Chondrocyte (in vitro differentiated cells): ENCODE measurements at regions not wholly inside any gene's neighbourhood (a gene's known extent, or its start where the extent isn't known, plus 50 kb on each side); places are given as distances from the start of the nearest gene placed in this dataset.

Experiments used
- DNase-seq: peaks from one replicate; pipeline ENCODE4 v3.0.0; 2021; ENCODE audit warnings: mixed read lengths, low spot score
- H3K27ac Mint-ChIP-seq: one replicate; pipeline ENCODE4 v1.8.0; 2021; ENCODE audit warnings: mild to moderate bottlenecking, moderate library complexity, mixed read lengths; ENCODE audit not compliant: unreplicated experiment
- H3K27me3 Mint-ChIP-seq: 2 replicates; pipeline ENCODE4 v1.8.0; 2021; ENCODE audit warnings: low read depth, mixed read lengths
- H3K36me3 Mint-ChIP-seq: 2 replicates; pipeline ENCODE4 v1.8.0; 2021; ENCODE audit warnings: low read depth, mixed read lengths
- H3K4me1 Mint-ChIP-seq: 2 replicates; pipeline ENCODE4 v1.8.0; 2021; ENCODE audit warnings: low read depth, mild to moderate bottlenecking, mixed read lengths
- H3K4me3 Mint-ChIP-seq: one replicate; pipeline ENCODE4 v1.8.0; 2021; ENCODE audit warnings: mild to moderate bottlenecking, moderate library complexity, mixed read lengths; ENCODE audit not compliant: unreplicated experiment
- H3K9me3 Mint-ChIP-seq: 2 replicates; pipeline ENCODE4 v1.8.0; 2021; ENCODE audit warnings: low read depth, mixed read lengths
- CTCF ChIP-seq: fragments of 200-600 bp; sonication (generic); IDR thresholded peaks from 2 replicates; pipeline ENCODE4 v1.5.0; 2021; ENCODE audit warnings: antibody characterized with exemption, mild to moderate bottlenecking, moderate library complexity

DNA sequence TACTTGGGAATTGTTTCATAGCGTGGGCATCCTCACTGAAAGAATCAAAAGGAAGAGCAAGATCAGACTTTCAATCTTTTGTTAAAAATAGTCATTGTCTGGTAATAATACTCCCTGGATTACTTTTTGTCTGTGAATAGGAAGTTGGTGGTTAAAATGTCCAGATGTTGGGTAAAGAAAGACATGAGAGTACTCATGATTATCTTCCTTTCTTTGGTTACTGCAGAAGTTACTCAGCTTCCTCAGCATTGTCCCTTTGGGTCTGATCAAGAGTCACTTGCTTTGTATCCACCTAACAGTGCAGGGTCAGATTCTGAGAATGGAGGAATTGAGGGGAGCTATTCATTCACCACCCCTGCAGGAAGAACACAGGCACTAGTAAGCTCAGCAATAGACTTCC, 54.6 kb downstream of the RIN2 start:
- Mint-ChIP-seq H3K27me3 (no peaks in the 10 kb centered on the region), H3K9me3 (no peaks in the 10 kb centered on the region), H3K36me3 (peaks cover 6% of the 10 kb centered on the region), H3K4me3 (no peak overlapping the region), H3K4me1 (peaks cover 64% of the 10 kb centered on the region), H3K27ac (peak overlapping the region; percentile 15)
- no peak for DNase-seq
- no peak for TF ChIP-seq CTCF

DNA sequence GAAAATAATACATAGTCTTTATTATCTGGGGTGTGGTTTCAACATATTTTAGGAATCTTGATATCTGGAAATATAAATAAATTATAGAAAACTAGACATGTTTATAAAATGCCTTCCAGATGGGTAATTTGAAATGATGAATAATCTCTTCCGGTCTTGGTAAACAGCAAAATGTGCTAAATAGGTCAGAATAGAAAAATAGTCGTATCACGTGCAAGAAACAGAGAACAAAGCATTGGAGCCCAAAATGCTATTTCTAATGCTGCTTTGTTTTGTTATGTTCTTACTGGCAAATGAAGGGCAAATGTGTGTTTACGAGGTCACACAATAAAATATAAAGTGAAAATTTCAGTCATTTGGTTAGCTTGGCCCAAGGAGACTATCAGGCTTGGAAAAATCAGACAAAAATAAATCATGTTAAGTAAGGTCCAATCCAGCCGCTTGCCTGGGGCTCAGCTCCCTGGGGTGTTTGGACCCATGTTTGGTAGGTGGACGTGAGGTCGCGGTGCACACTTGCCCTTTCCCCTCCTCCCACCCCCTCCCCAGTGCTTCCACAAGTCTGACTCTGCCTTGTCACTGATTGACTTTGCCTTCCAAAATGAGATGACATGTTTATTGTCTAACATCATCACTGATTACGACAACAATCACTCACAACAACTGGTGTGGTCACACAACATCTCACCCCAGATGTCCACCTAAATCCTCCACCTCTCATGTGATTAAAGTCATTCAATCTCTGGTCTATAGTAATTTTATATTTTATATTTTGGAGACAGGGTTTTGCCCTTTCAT, 56.0 kb downstream of the RIN2 start:
- H3K36me3 Mint-ChIP-seq = peaks cover 6% of the 10 kb centered on the region
- no peaks in the 10 kb centered on the region for H3K9me3 Mint-ChIP-seq
- peaks cover 62% of the 10 kb centered on the region for H3K4me1 Mint-ChIP-seq
- no peak for DNase-seq
- no peak for TF ChIP-seq CTCF
- H3K27ac Mint-ChIP-seq = peak overlapping the region; percentile 97
- no peak overlapping the region for H3K4me3 Mint-ChIP-seq
- H3K27me3 Mint-ChIP-seq = no peaks in the 10 kb centered on the region

- Mint-ChIP-seq H3K4me3 (peak overlapping the region; percentile 5), H3K27me3 (no peaks in the 10 kb centered on the region), H3K4me1 (peaks cover 62% of the 10 kb centered on the region)
Measured at GRCh38 chr20:19815553-19815991, 57.5 kb downstream of the RIN2 start.

GRCh38 chr20:19816386-19816785, 58.3 kb downstream of the RIN2 start:
- H3K4me3 Mint-ChIP-seq = no peak overlapping the region
- peak overlapping the region; percentile 97 for H3K27ac Mint-ChIP-seq
- TF ChIP-seq CTCF = no peak
- no peaks in the 10 kb centered on the region for H3K36me3 Mint-ChIP-seq
- DNase-seq = no peak
- H3K27me3 Mint-ChIP-seq = no peaks in the 10 kb centered on the region
- peaks cover 58% of the 10 kb centered on the region for H3K4me1 Mint-ChIP-seq
- no peaks in the 10 kb centered on the region for H3K9me3 Mint-ChIP-seq

More at GRCh38 chr20:19815553-19815991, 57.5 kb downstream of the RIN2 start:
- DNase-seq = no peak
- Mint-ChIP-seq H3K27ac (peak overlapping the region; percentile 97), H3K9me3 (no peaks in the 10 kb centered on the region), H3K36me3 (no peaks in the 10 kb centered on the region)
- TF ChIP-seq CTCF = peak; percentile 66

DNA sequence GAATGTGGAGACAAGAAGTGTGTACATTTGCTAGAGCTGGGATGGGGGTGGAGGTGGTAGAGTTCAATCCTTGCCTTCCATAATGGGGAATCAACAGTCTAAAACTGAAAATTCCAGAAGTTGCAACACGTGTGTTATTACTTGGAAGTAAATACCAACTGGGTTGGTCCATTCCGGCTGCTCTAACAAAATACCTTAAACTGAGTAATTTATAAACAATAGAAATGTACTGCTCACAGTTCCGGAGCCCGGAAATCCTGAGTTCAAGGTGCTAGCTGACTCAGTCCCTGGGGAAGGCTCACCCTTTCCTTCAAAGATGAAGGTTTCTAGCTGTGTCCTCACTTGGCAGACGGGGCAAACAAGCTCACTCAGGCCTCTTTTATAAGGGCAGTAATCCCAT, 59.0 kb downstream of the RIN2 start:
- no peaks in the 10 kb centered on the region for H3K9me3 Mint-ChIP-seq
- H3K4me3 Mint-ChIP-seq = no peak overlapping the region
- TF ChIP-seq CTCF = no peak
- H3K27ac Mint-ChIP-seq = peak overlapping the region; percentile 97
- no peaks in the 10 kb centered on the region for H3K27me3 Mint-ChIP-seq
- peaks cover 51% of the 10 kb centered on the region for H3K4me1 Mint-ChIP-seq
- H3K36me3 Mint-ChIP-seq = no peaks in the 10 kb centered on the region
- no peak for DNase-seq
